A673 (cell line): ENCODE measurements at regions not wholly inside any gene's neighbourhood (a gene's known extent, or its start where the extent isn't known, plus 50 kb on each side); places are given as distances from the start of the nearest gene placed in this dataset.

Experiments
- BruUV-seq: library from RNA; stranded (reverse); fragments of 400-500 nt; replicated peaks from 2 replicates; lab custom pipeline; 2021; lab: Mats Ljungman, UMichigan
- CTCF ChIA-PET: fragments of 300-600 bp; sonication (Branson Sonifier 250); formaldehyde crosslinking; loops from one replicate; lab custom pipeline; 2022; ENCODE audit warnings: antibody characterized with exemption; lab: Charles Lee
- POLR2A ChIA-PET: fragments of 300-600 bp; sonication (Branson Sonifier 250); formaldehyde crosslinking; loops from one replicate; lab custom pipeline; 2022; ENCODE audit warnings: antibody characterized with exemption; ENCODE audit not compliant: low non-redundant PET; lab: Charles Lee
- DNase-seq: peaks from one replicate; pipeline ENCODE4 v3.0.0-alpha.2; 2015; ENCODE audit warnings: low spot score
- H3K27ac ChIP-seq: fragments of 200-600 bp; sonication (generic); 2 replicates; pipeline ENCODE4 v1.5.1; 2016; ENCODE audit warnings: mixed run types, low read depth, mild to moderate bottlenecking, mixed read lengths, antibody characterized with exemption, low read length; ENCODE audit not compliant: poor library complexity, severe bottlenecking
- H3K27me3 ChIP-seq: fragments of 200-600 bp; sonication (generic); replicated peaks from 2 replicates; pipeline ENCODE4 v1.6.1; 2017; ENCODE audit warnings: mixed run types, low read depth, mild to moderate bottlenecking, mixed read lengths, antibody characterized with exemption, low read length; ENCODE audit not compliant: insufficient read depth, poor library complexity
- H3K36me3 ChIP-seq: fragments of 200-600 bp; sonication (generic); 2 replicates; pipeline ENCODE4 v1.6.1; 2016; ENCODE audit warnings: mixed run types, mild to moderate bottlenecking, mixed read lengths, antibody characterized with exemption, low read length; ENCODE audit not compliant: insufficient read depth, poor library complexity, severe bottlenecking
- H3K4me1 ChIP-seq: fragments of 200-600 bp; sonication (generic); 2 replicates; pipeline ENCODE4 v1.6.1; 2017; ENCODE audit warnings: mixed run types, mild to moderate bottlenecking, mixed read lengths, antibody characterized with exemption, low read length; ENCODE audit not compliant: insufficient read depth, poor library complexity, severe bottlenecking
- H3K4me3 ChIP-seq: fragments of 200-600 bp; sonication (generic); 2 replicates; pipeline ENCODE4 v1.5.1; 2016; ENCODE audit warnings: low read depth, mixed run types, mild to moderate bottlenecking, mixed read lengths, low read length; ENCODE audit not compliant: poor library complexity, severe bottlenecking
- H3K9me3 ChIP-seq: fragments of 200-600 bp; sonication (generic); 2 replicates; pipeline ENCODE4 v1.6.1; 2016; ENCODE audit warnings: mixed run types, low read depth, mild to moderate bottlenecking, mixed read lengths, antibody characterized with exemption, low read length; ENCODE audit not compliant: poor library complexity, severe bottlenecking
- EZH2 ChIP-seq: fragments of 200-600 bp; sonication (generic); IDR thresholded peaks from 2 replicates; pipeline ENCODE4 v1.6.1; 2017; ENCODE audit warnings: borderline replicate concordance, low read depth, mild to moderate bottlenecking, mixed read lengths, antibody characterized with exemption, low read length; ENCODE audit not compliant: poor library complexity, severe bottlenecking
- intact Hi-C: fragments of 100-400 bp; cut with micrococcal nuclease; formaldehyde crosslinking; loops from one replicate; pipeline ENCODE4 v1.10.0; 2022; ENCODE audit not compliant: unreplicated experiment
- TF ChIP-seq, protein P1 (sequence below): fragments of 300-800, 200-600 bp; sonication (generic); conservative IDR thresholded peaks from 2 replicates; pipeline ENCODE4 v1.5.1; 2017; ENCODE audit warnings: low read depth, mild to moderate bottlenecking, antibody characterized with exemption, low read length, moderate library complexity, mixed read lengths

DNA sequence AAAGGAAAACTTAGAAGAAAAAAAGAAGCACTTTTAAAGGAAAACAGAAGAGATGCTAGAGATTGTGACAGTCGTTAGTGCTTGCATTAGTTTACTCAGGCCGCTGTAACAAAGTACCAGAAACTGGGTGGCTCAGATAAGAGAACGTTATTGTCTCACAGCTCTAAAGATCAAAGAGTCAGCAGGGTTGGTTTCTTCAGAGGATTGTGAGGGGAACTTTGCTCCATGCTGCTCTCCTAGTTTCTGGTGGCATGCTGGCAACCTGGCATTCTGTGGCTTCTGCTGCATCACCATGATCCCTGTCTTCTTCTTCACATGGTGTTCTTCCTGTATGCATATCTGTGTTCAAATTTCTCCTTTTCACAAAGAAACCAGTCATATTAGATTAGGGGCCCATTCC is 119.4 kb upstream of the PLEKHA5 start:
- H3K4me1 ChIP-seq: no peaks in the 10 kb centered on the region
- H3K27me3 ChIP-seq: no peaks in the 10 kb centered on the region
- no peaks in the 10 kb centered on the region for H3K9me3 ChIP-seq
- H3K36me3 ChIP-seq: no peaks in the 10 kb centered on the region
- DNase-seq: no peak
- TF ChIP-seq, protein P1, sequence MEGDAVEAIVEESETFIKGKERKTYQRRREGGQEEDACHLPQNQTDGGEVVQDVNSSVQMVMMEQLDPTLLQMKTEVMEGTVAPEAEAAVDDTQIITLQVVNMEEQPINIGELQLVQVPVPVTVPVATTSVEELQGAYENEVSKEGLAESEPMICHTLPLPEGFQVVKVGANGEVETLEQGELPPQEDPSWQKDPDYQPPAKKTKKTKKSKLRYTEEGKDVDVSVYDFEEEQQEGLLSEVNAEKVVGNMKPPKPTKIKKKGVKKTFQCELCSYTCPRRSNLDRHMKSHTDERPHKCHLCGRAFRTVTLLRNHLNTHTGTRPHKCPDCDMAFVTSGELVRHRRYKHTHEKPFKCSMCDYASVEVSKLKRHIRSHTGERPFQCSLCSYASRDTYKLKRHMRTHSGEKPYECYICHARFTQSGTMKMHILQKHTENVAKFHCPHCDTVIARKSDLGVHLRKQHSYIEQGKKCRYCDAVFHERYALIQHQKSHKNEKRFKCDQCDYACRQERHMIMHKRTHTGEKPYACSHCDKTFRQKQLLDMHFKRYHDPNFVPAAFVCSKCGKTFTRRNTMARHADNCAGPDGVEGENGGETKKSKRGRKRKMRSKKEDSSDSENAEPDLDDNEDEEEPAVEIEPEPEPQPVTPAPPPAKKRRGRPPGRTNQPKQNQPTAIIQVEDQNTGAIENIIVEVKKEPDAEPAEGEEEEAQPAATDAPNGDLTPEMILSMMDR: no peak
- no peak for TF ChIP-seq EZH2
- H3K4me3 ChIP-seq: no peak overlapping the region
- intact Hi-C loops: loop anchor here (10.0 kb wide), 1 partner anchor 55 kb away; no protein-coding TSS in a partner anchor
- CTCF ChIA-PET: no interaction called here
- POLR2A ChIA-PET: no interaction called here
- H3K27ac ChIP-seq: no peak overlapping the region
- BruUV-seq: no TSS peak

DNA sequence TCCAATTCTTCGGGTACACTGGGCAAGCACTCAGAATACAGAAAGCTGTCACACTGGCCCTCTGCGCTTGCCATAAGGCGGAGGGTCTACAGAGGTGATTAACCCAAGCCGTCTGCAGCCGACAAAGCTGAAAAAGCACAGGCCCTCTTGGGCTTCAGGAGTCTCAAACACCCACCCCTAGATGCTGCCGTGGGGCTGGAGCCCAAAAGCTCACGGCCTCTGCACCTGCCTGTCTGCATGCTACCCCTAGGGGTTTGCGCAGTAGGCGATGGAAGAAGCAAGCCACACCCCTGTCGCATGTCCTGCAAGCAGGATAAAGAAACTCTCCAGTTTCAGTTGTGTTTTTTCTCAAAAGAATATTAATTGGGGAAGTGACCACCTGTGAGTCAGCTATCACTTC is 118.8 kb upstream of the PLEKHA5 start:
- no peaks in the 10 kb centered on the region for H3K27me3 ChIP-seq
- no peaks in the 10 kb centered on the region for H3K4me1 ChIP-seq
- no TSS peak for BruUV-seq
- POLR2A ChIA-PET: no interaction called here
- H3K27ac ChIP-seq: no peak overlapping the region
- H3K4me3 ChIP-seq: no peak overlapping the region
- no peak for TF ChIP-seq EZH2
- TF ChIP-seq, protein P1: no peak
- H3K36me3 ChIP-seq: no peaks in the 10 kb centered on the region
- no peak for DNase-seq
- intact Hi-C loops: loop anchor here (10.0 kb wide), 1 partner anchor 56 kb away; no protein-coding TSS in a partner anchor
- no peaks in the 10 kb centered on the region for H3K9me3 ChIP-seq
- CTCF ChIA-PET: no interaction called here

DNA sequence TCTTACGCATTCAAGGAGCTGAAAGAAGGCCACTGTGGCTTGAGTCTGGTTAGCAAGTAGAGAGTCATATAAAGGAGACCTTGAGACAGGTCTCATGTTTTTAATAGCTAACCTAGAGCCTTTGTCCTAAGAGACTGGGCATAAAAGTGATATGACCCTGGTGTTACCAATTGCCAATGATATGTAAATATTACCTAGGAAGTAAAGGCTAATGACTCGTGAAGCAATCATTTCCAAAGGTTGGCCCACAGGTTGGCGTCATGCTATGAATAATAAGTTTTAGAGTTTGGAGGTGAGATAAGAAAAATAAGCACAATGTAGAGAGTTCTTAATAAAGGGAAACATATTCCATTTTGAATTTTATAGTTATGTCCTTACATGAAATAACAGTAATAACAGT is 116.6 kb upstream of the PLEKHA5 start:
- BruUV-seq: no TSS peak
- no peaks in the 10 kb centered on the region for H3K4me1 ChIP-seq
- H3K27me3 ChIP-seq: no peaks in the 10 kb centered on the region
- intact Hi-C loops: loop anchor here (10.0 kb wide), 1 partner anchor 58 kb away; no protein-coding TSS in a partner anchor
- no peak overlapping the region for H3K4me3 ChIP-seq
- TF ChIP-seq, protein P1: no peak
- no peak for TF ChIP-seq EZH2
- H3K27ac ChIP-seq: no peak overlapping the region
- ChIA-PET CTCF (no interaction called here), POLR2A (no interaction called here)
- no peaks in the 10 kb centered on the region for H3K9me3 ChIP-seq
- DNase-seq: no peak
- H3K36me3 ChIP-seq: no peaks in the 10 kb centered on the region
